ENCODE measurements at regions not wholly inside any gene's neighbourhood (a gene's known extent, or its start where the extent isn't known, plus 50 kb on each side); places are given as distances from the start of the nearest gene placed in this dataset.

DNA sequence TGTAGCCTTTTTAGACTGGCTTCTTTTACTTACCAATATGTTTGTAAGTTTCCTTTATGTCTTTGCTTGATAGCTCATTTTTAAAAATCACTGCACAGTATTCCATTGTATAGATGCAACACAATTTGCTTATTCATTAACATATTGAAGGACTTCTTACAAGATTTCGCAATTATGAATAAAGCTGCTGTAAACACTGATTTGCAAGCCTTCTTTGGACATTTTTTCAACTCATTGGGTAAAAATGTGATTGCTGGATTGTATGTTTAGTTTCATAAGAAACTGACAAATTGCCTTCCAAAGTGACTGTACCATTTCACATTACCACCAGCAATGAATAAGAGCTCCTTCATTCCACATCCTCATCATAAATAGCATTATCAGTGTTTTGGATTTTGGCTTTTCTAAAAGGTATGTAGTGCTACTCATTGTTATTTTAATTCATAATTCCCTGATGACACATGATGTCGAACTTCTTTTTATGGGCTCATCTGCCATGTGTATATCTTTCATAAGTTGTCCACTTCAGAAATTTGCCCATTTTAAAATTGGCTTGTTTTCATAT is 80.7 kb downstream of the TFAP2B start:
- TF ChIP-seq, protein P1, sequence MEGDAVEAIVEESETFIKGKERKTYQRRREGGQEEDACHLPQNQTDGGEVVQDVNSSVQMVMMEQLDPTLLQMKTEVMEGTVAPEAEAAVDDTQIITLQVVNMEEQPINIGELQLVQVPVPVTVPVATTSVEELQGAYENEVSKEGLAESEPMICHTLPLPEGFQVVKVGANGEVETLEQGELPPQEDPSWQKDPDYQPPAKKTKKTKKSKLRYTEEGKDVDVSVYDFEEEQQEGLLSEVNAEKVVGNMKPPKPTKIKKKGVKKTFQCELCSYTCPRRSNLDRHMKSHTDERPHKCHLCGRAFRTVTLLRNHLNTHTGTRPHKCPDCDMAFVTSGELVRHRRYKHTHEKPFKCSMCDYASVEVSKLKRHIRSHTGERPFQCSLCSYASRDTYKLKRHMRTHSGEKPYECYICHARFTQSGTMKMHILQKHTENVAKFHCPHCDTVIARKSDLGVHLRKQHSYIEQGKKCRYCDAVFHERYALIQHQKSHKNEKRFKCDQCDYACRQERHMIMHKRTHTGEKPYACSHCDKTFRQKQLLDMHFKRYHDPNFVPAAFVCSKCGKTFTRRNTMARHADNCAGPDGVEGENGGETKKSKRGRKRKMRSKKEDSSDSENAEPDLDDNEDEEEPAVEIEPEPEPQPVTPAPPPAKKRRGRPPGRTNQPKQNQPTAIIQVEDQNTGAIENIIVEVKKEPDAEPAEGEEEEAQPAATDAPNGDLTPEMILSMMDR (IDR thresholded peaks at IDR 0.05) = no peak

DNA sequence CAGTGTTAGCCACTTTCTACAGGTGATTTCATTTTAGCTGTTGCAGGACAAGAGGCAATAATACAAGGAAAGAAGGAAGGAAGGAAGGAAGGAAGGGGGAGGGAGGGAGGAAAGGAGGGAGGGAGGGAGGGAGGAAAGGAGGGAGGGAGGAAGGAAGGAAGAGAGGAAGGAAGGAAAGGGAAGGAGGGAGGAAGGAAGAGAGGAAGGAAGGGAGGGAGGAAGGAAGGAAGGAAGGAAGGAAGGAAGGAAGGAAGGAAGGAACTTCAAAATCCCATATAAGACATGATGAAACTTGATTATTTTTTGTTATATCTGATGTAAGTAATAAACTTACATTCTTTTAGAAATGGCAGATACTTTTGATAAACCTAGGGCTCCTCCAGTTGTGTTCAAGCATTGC is 83.6 kb downstream of the TFAP2B start:
- TF ChIP-seq, protein P1 (IDR thresholded peaks at IDR 0.05) = no peak

DNA sequence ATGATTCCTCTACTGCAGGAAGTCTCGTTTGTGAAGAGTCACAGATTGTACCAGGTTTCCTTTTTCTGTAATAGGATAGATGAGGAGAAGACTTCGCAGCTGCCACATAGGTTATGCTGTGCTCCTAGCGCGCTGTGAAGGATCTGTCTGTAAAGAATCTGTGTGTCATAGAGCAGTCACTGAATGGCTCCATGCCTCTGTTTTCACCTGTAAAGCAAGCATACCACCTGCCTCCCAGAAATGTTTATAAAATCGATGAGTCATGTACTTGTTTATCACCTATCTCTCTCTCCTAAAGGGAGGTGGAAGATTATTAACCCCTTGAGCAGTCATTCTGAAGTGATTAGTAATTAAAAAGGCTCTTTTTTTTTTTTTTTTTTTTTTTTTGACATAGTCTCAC is 86.6 kb downstream of the TFAP2B start:
- TF ChIP-seq, protein P1 (IDR thresholded peaks at IDR 0.05) = no peak

DNA sequence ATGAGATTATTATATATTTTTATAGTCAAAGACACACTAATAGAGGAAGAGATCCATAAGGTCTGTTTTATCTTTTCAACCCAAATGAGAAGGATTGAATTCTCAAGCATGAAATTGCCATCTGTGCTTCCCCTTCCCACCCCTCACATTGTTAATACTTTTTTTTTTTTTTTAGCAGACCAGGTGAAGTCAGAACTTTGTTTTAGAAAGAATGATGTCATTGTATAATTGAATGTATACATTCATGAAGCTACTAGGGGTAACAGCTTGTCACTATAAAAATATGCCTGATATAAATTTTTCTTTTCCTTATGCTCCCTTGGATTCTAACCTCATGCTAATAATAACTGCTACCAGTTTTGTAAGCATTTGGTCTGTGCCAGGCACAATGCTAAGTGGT is 88.9 kb downstream of the TFAP2B start:
- TF ChIP-seq, protein P1 (IDR thresholded peaks at IDR 0.05) = no peak

DNA sequence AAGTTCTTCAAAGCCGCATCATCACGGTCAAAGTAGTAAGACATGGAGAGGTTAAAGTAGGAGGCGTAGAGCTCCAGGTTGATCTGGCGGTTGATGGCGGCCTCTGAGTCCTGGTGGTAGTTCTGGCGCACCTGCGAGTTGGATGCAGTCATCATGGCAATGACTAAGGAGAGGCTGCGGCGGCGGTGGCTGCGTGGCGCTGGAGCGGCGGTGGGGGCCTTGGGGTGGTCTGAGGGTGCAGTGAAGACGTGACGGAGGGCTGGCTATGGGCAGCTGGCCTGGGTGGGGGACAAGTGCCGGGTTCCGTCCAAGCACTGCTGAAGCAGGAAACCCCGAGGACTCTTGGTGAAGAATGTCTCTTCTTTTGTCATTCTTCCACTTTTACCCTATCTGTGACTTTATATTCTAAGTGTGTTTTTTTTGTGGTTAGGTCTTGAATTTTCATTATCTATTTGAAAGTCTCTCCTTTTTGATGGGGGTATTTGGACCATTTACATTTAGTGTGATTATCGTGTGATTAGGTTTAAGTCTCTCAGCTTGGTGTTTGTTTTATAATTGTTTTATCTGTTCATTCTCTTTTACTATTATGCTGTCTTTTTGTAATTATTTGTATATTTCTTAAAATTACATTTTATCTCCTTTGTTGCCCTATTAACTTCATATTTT is 94.6 kb downstream of the TFAP2B start:
- TF ChIP-seq, protein P1 (IDR thresholded peaks at IDR 0.05) = no peak

DNA sequence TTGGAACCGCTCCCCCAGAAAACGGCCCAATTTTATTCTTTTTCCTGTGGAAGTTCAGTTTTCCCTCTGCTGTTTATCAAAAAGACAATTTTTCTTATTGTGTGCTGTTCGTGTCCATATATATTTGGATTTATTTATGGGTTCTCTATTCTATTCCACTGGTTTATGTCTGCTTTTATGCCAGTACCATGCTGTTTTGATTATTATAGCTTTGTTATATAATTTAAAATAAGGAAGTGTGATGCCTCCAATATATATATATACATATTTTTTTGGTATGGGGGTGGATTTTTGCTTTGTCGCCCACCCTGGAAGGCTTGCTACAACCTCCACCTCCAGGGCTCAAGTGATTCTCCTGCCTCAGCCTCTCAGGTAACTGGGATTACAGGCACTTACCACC is 103.3 kb downstream of the TFAP2B start:
- TF ChIP-seq, protein P1 (IDR thresholded peaks at IDR 0.05) = no peak

DNA sequence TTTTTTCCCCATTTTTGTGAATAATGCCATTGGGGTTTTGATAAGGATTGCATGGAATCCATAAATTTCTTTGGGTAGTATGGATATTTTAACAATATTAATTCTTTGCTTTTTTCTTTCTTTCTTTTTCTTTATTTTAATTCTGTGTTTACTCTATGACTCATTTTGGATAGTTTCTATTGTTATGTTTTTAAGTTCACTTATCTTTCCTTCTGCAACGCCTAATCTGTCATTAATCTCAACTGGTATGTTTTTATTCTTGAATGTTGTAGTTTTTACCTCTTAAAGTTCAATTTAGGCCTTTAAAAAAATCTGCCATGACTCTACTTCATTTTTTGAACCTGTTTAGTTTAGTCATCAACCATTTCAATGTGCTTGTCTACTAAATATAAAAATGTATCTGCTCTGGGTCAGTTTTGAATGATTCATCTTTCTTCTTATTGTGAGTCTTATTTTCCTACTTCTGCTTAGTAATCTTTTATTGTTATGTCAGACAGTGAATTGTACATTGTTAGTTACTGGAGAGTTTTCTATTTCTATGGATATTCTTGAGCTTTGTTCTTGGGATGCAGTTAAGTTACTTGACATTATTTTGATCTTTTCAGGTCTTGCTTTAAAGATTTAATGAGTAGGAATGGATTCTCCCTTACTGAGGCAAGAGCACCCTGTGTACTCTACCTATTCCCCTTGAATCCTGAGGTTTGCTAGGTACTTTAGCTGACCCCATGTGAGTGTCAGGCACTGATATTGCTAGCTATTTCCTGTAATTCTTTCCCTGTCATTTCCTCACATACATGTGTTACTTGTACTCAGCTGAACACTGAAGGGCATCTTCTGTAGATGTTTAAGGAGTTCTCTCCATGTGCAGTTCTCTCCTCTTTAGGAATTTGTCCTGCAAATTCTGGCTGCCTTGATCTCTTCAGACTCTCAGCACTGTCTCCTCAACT is 104.2 kb downstream of the TFAP2B start:
- TF ChIP-seq, protein P1 (IDR thresholded peaks at IDR 0.05) = no peak

Measured in LNCAP (cell line).